HL-60 (cell line): ENCODE measurements at regions not wholly inside any gene's neighbourhood (a gene's known extent, or its start where the extent isn't known, plus 50 kb on each side); places are given as distances from the start of the nearest gene placed in this dataset.
"Not testable (repeated sequence)": the region's sequence is repeated elsewhere in the genome, so short reads cannot be mapped to it uniquely, and the experiment has no call there.

Experiments
- GABPA ChIP-seq: IDR thresholded peaks from 2 replicates; pipeline ENCODE4 v1.6.1; 2012; ENCODE audit warnings: low read depth
- POLR2AphosphoS5 ChIP-seq: IDR thresholded peaks from 2 replicates; pipeline ENCODE4 v1.6.1; 2012; ENCODE audit warnings: low read depth
- SPI1 ChIP-seq: IDR thresholded peaks from 2 replicates; pipeline ENCODE4 v1.6.1; 2012; ENCODE audit warnings: low read depth, mild to moderate bottlenecking, borderline replicate concordance
- TF ChIP-seq, protein P1 (sequence below): IDR thresholded peaks from one replicate; pipeline ENCODE4 v1.5.1; 2011; ENCODE audit warnings: low read length, control low read depth, inconsistent platforms; ENCODE audit not compliant: insufficient read depth
- TF ChIP-seq, protein P2 (sequence below): IDR thresholded peaks from 2 replicates; pipeline ENCODE4 v1.6.1; 2012; ENCODE audit warnings: low read depth; ENCODE audit not compliant: insufficient replicate concordance

DNA sequence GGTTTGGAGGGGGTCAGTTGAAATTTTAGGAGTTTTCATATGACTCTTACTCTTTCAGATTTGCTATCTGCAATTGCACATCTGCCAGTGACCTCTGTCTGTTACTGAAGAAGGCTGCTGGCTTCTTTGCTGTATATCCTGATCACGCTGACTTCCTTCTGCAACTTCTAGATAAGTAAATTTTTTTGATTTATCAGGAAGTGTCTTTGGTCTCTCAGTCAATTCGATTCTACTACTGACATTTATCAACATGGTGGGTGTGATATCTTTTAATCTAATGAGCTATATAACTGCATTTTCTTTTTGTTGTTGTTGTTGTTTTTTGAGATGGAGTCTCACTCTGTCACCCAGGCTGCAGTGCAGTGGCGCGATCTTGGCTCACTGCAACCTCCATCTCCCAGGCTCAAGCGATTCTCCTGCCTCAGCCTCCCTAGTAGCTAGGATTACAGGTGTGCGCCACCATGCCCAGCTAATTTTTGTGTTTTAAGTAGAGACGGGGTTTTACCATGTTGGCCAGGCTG, 55.7 kb upstream of the HBS1L start:
- TF ChIP-seq POLR2AphosphoS5, SPI1, GABPA: not testable (repeated sequence)
- TF ChIP-seq, protein P1, sequence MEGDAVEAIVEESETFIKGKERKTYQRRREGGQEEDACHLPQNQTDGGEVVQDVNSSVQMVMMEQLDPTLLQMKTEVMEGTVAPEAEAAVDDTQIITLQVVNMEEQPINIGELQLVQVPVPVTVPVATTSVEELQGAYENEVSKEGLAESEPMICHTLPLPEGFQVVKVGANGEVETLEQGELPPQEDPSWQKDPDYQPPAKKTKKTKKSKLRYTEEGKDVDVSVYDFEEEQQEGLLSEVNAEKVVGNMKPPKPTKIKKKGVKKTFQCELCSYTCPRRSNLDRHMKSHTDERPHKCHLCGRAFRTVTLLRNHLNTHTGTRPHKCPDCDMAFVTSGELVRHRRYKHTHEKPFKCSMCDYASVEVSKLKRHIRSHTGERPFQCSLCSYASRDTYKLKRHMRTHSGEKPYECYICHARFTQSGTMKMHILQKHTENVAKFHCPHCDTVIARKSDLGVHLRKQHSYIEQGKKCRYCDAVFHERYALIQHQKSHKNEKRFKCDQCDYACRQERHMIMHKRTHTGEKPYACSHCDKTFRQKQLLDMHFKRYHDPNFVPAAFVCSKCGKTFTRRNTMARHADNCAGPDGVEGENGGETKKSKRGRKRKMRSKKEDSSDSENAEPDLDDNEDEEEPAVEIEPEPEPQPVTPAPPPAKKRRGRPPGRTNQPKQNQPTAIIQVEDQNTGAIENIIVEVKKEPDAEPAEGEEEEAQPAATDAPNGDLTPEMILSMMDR, result not testable (repeated sequence)
- TF ChIP-seq, protein P2, sequence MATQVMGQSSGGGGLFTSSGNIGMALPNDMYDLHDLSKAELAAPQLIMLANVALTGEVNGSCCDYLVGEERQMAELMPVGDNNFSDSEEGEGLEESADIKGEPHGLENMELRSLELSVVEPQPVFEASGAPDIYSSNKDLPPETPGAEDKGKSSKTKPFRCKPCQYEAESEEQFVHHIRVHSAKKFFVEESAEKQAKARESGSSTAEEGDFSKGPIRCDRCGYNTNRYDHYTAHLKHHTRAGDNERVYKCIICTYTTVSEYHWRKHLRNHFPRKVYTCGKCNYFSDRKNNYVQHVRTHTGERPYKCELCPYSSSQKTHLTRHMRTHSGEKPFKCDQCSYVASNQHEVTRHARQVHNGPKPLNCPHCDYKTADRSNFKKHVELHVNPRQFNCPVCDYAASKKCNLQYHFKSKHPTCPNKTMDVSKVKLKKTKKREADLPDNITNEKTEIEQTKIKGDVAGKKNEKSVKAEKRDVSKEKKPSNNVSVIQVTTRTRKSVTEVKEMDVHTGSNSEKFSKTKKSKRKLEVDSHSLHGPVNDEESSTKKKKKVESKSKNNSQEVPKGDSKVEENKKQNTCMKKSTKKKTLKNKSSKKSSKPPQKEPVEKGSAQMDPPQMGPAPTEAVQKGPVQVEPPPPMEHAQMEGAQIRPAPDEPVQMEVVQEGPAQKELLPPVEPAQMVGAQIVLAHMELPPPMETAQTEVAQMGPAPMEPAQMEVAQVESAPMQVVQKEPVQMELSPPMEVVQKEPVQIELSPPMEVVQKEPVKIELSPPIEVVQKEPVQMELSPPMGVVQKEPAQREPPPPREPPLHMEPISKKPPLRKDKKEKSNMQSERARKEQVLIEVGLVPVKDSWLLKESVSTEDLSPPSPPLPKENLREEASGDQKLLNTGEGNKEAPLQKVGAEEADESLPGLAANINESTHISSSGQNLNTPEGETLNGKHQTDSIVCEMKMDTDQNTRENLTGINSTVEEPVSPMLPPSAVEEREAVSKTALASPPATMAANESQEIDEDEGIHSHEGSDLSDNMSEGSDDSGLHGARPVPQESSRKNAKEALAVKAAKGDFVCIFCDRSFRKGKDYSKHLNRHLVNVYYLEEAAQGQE, result not testable (repeated sequence)
